NCI-H1436 treated with DMSO at 0.1 percent for 48 hours (cell line): ENCODE measurements at regions not wholly inside any gene's neighbourhood (a gene's known extent, or its start where the extent isn't known, plus 50 kb on each side); places are given as distances from the start of the nearest gene placed in this dataset.

Experiments used
- DNase-seq: peaks from one replicate; lab custom pipeline; 2025; lab: John Stamatoyannopoulos, UW

- DNase-seq, result no peak
Measured at GRCh38 chr18:56545464-56545863, 92.9 kb downstream of the TXNL1 start.

GRCh38 chr18:56542476-56542875 is 95.9 kb downstream of the TXNL1 start:
- DNase-seq, result no peak

- no peak for DNase-seq
Measured at GRCh38 chr18:56541793-56542192, 96.6 kb downstream of the TXNL1 start.

DNA sequence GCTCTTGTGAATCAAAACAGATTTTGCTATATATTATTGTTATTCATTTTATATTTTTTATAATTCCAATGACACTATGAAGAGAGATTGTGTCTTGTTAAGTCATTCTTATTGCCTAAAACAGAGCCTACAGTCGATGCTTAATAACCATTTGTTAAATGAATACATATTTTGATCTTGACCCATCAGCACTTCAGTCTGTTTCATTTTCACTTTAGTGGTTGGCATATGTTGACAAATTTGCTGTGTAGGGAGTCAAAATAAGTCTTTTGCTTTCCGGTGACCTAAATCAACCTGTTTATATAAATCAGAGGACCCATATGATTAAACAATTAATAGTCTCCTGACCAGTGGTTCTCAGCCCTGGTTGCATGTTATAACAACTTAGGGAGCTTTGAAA is 97.1 kb downstream of the TXNL1 start:
- no peak for DNase-seq

DNA sequence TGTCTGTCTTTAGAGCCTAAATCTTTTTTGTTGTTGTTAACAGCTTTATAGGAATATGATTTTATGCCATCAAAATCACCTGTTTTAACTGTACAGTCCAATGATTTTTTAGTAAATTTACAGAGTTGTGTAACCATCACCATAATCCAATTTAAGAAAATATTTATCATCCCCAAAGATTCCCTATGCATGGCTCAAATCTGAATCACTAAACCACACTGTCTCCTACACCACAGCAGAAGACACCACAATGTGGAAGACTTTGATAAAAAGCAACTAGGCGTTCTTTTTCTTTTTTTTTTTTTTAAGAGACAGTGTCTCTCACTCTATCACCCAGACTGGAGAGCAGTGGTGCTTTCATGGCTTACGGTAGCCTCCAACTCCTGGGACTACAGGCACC is 99.6 kb downstream of the TXNL1 start:
- no peak for DNase-seq

GRCh38 chr18:56532176-56532840 is 106.1 kb downstream of the TXNL1 start:
- DNase-seq, result no peak

DNA sequence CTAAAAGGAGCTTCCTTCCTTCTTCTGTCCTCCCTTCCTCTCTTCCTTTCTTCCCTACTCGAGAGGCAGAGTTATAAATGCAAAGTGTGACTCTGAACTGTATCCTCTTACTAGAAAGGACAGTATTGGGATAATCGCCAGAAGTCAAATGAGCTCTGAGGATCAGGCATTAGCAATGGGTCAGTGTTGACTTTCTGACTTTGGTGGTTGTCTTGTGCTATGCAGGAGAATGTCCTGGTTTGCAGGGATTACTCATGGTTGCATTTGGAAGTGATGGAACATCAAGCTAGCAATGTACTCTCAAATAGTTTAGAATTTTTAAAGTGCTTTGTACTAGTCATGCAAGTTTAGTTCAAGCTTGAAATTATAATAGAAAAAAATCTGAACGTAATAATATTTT is 115.6 kb downstream of the TXNL1 start:
- DNase-seq, result no peak

GRCh38 chr18:56521263-56521662 is 117.1 kb downstream of the TXNL1 start:
- no peak for DNase-seq

GRCh38 chr18:56517761-56518160 is 120.6 kb downstream of the TXNL1 start:
- no peak for DNase-seq

- DNase-seq, result no peak
Measured at GRCh38 chr18:56517196-56517595, 121.2 kb downstream of the TXNL1 start.

- no peak for DNase-seq
Measured at GRCh38 chr18:56516789-56517188, 121.6 kb downstream of the TXNL1 start.

DNA sequence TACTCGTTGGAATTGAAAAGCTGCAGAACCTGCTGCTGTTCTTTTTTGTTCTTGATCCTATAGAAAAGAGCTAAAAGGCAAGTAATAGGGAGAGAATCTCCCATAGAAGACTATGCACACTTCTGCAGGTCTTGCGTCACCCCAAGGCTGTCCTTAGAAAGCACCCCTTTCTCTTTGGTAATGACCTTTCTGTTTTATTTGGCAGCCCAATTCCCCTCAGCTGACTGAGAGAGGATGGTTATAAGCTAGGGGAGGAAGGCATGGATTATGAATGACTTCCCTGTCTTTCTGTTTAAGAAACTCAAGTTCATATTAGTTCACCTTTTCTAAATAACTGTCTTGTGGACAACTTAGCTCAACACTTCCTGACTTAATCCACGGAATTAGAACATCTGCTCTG is 122.9 kb downstream of the TXNL1 start:
- DNase-seq, result no peak

DNA sequence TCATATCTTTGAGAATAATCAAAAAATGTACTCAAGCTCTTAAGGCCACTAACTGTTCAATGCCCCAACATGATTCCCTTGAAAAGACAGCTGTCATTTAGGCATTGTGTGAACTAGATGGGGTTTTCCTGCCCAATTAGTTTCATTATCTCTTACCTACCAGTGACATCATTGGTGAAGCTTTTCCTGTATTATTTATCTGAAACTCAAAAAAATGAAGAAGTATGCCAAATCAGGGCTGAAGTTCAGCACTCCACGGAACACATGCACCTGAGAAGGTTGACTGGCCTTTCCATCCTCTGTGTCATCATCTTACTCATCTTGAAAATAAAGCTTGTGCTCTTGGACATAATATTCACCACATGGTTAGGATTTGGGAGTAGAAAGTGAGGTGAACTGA is 126.4 kb downstream of the TXNL1 start:
- DNase-seq, result no peak

DNA sequence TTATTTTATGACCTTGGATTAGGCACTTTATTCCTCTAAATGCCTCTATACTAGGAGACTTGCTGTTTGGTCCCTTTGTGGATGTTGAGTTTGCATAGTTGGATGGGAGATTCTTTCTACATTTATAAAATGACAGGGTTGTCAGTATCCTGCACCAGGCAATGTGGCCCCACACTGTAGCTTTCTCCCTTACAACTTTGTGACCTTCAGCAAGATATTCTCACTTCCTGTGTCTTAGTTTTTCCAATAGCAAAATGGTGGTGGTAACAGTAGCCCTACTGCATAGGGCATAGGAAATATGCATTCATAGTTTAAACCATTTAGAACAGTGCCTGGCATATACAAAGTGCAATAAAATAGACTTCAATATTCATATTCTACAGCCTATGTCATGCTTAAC is 128.3 kb downstream of the TXNL1 start:
- no peak for DNase-seq

- no peak for DNase-seq
Measured at GRCh38 chr18:56509656-56510055, 128.7 kb downstream of the TXNL1 start.

GRCh38 chr18:56508370-56509036 is 129.9 kb downstream of the TXNL1 start:
- DNase-seq, result no peak

GRCh38 chr18:56505971-56506370 is 132.4 kb downstream of the TXNL1 start:
- DNase-seq, result no peak

- no peak for DNase-seq
Measured at GRCh38 chr18:56505293-56505692, 133.1 kb downstream of the TXNL1 start.

GRCh38 chr18:56501896-56502295 is 136.5 kb downstream of the TXNL1 start:
- no peak for DNase-seq

DNA sequence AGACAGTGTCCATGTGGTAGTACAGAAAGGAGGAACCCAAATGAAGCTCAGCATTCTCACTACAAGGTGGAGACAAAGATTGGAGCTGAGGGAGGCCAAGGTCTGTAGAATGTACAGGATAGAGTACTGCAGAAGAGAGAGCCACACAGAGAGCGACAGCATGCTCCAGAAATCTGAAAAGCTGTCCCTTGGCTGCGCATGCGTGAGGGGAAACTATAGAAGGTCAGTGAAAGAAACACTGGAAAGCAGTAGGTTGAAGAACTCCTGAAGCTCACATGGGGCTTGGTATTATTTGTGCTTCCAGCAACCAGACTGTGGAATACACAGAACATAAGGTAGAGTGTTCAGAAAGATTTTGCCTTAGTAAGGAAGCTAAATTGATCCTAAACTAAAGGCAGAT is 142.5 kb downstream of the TXNL1 start:
- no peak for DNase-seq

DNA sequence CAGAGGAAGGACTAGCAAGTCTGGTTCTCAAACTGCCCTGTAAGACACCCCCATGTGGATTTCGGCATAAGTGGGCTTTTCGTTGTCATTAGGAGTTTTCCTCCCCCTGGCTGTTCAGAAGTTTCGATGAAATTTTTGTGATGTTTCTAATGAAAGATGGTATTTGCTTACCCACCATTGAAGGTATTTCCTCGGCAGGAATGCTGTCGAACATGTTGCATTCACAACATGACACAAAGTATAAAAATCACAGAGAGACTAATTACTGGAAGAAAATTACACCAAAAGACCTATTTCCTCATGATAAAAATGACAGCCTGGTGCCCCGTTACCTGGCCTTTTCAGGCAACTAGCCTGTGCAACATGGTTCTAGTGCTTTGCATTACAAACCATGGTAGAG is 144.9 kb downstream of the TXNL1 start:
- no peak for DNase-seq

DNA sequence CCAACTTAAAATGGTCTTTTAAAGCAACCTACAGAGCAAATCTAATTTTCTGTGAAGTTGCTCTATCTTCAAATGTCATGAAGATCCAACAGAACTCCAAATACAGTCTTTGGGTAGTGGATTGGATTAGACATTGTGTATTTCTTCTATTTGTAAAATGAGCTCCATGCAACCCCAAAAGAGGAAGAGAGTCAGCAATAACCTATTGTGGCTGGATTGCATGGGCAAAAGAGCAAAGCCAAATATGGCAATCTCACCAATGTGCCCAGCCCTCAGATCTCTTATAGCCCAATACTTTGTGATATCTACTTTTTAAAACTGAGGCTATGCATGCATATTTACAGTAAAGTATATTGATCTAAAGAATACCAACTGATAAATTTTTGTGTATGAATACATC is 146.3 kb downstream of the TXNL1 start:
- DNase-seq, result no peak

- DNase-seq, result no peak
Measured at GRCh38 chr18:56490942-56491341, 147.4 kb downstream of the TXNL1 start.

DNA sequence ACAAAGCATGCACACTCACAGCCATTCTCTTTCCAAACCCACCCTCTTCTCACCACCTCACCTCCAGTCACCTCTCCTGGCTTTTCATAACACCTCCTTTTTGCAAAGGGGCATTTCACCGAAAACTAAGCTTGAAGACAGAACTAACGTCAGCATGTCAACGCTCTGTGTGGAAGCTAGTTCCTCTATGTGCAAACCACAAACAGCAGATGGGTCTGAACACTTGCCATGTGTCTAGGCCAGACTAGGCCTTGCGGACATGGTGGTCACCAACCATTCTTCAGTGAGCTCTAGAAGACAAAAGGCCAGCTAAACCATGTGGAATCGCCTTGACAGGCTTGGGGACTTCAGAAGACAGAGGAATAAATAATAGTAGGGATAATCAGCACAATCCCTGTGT is 148.5 kb downstream of the TXNL1 start:
- DNase-seq, result no peak
